Neutrophil (primary cell): ENCODE measurements at regions not wholly inside any gene's neighbourhood (a gene's known extent, or its start where the extent isn't known, plus 50 kb on each side); places are given as distances from the start of the nearest gene placed in this dataset.

Experiments used
- H3K27ac ChIP-seq: fragments of 200-600 bp; sonication (generic); 2 replicates; pipeline ENCODE4 v1.5.1; 2016; ENCODE audit warnings: mild to moderate bottlenecking, moderate library complexity
- H3K27me3 ChIP-seq: fragments of 200-600 bp; sonication (generic); 2 replicates; pipeline ENCODE4 v1.6.0; 2016; ENCODE audit warnings: mild to moderate bottlenecking
- H3K36me3 ChIP-seq: fragments of 200-600 bp; sonication (generic); 2 replicates; pipeline ENCODE4 v1.5.1; 2017
- H3K4me1 ChIP-seq, 2 experiments: fragments of 200-600 bp in 1 of 2; sonication (generic) in 1 of 2; 1 replicate in 1 of 2; 2 replicates in 1 of 2; pipeline versions ENCODE4 v1.5.1 to v1.6.1; 2013 to 2016; ENCODE audit warnings: low read depth in 1 of 2, low read length in 1 of 2, mild to moderate bottlenecking in 1 of 2, moderate library complexity in 1 of 2; ENCODE audit not compliant: control insufficient read depth in 1 of 2, insufficient read depth in 1 of 2
- H3K4me3 ChIP-seq, 2 experiments: fragments of 200-600 bp in 1 of 2; sonication (generic) in 1 of 2; 1 replicate in 1 of 2; 2 replicates in 1 of 2; pipeline ENCODE4 v1.5.1; 2013 to 2016; ENCODE audit warnings: low read depth in 1 of 2, low read length in 1 of 2, mild to moderate bottlenecking in 1 of 2, moderate library complexity in 1 of 2
- H3K9me3 ChIP-seq: fragments of 200-600 bp; sonication (generic); 2 replicates; pipeline ENCODE4 v1.5.1; 2016
- CTCF ChIP-seq: fragments of 200-600 bp; sonication (generic); IDR thresholded peaks from 2 replicates; pipeline ENCODE4 v1.5.1; 2016; ENCODE audit warnings: antibody characterized with exemption

GRCh38 chr7:10804770-10805169, 168.9 kb upstream of the PHF14 start:
- no peaks in the 10 kb centered on the region for H3K27me3 ChIP-seq
- no peak overlapping the region for H3K27ac ChIP-seq
- no peaks in the 10 kb centered on the region for H3K4me1 ChIP-seq
- H3K4me3 ChIP-seq = no peak overlapping the region
- no peak for TF ChIP-seq CTCF
- H3K9me3 ChIP-seq = no peaks in the 10 kb centered on the region
- H3K36me3 ChIP-seq = no peaks in the 10 kb centered on the region

GRCh38 chr7:10815546-10815945, 158.1 kb upstream of the PHF14 start:
- Histone ChIP-seq H3K4me3 (no peak overlapping the region), H3K4me1 (no peaks in the 10 kb centered on the region), H3K27ac (no peak overlapping the region), H3K27me3 (no peaks in the 10 kb centered on the region), H3K36me3 (no peaks in the 10 kb centered on the region), H3K9me3 (no peaks in the 10 kb centered on the region)
- no peak for TF ChIP-seq CTCF

- Histone ChIP-seq H3K4me1 (no peaks in the 10 kb centered on the region), H3K9me3 (no peaks in the 10 kb centered on the region), H3K27ac (no peak overlapping the region), H3K4me3 (no peak overlapping the region), H3K36me3 (no peaks in the 10 kb centered on the region), H3K27me3 (no peaks in the 10 kb centered on the region)
- no peak for TF ChIP-seq CTCF
Observed at GRCh38 chr7:10821156-10821555, 152.5 kb upstream of the PHF14 start.

- TF ChIP-seq CTCF = no peak
- Histone ChIP-seq H3K27me3 (no peaks in the 10 kb centered on the region), H3K4me3 (no peak overlapping the region), H3K4me1 (no peaks in the 10 kb centered on the region), H3K27ac (no peak overlapping the region), H3K36me3 (no peaks in the 10 kb centered on the region), H3K9me3 (no peaks in the 10 kb centered on the region)
Observed at GRCh38 chr7:10824154-10824553, 149.5 kb upstream of the PHF14 start.

GRCh38 chr7:10838228-10838627, 135.4 kb upstream of the PHF14 start:
- Histone ChIP-seq H3K4me1 (no peaks in the 10 kb centered on the region), H3K4me3 (no peak overlapping the region), H3K27me3 (no peaks in the 10 kb centered on the region), H3K36me3 (no peaks in the 10 kb centered on the region), H3K9me3 (no peaks in the 10 kb centered on the region), H3K27ac (no peak overlapping the region)
- TF ChIP-seq CTCF = no peak

- Histone ChIP-seq H3K36me3 (no peaks in the 10 kb centered on the region), H3K9me3 (no peaks in the 10 kb centered on the region)
- TF ChIP-seq CTCF = no peak
Observed at GRCh38 chr7:10845225-10845624, 128.4 kb upstream of the PHF14 start.

More at GRCh38 chr7:10845225-10845624, 128.4 kb upstream of the PHF14 start:
- H3K27me3 ChIP-seq = no peaks in the 10 kb centered on the region
- no peak overlapping the region for H3K27ac ChIP-seq
- no peaks in the 10 kb centered on the region for H3K4me1 ChIP-seq
- H3K4me3 ChIP-seq = no peak overlapping the region
